PC-3 (cell line): ENCODE measurements at regions not wholly inside any gene's neighbourhood (a gene's known extent, or its start where the extent isn't known, plus 50 kb on each side); places are given as distances from the start of the nearest gene placed in this dataset.

Experiments
- ATAC-seq: fragments of 200-7000 bp; cut with Tn5 transposase; 2 replicates; pipeline ENCODE4 v1.9.1; 2020; ENCODE audit warnings: mild to moderate bottlenecking, moderate library complexity
- BruUV-seq: library from RNA; stranded (reverse); fragments of 400-500 nt; replicated peaks from 2 replicates; lab custom pipeline; 2021; lab: Mats Ljungman, UMichigan
- CTCF ChIA-PET: fragments of 300-600 bp; sonication (Branson Sonifier 250); formaldehyde crosslinking; loops from one replicate; lab custom pipeline; 2022; ENCODE audit warnings: antibody characterized with exemption; lab: Charles Lee
- POLR2A ChIA-PET: fragments of 300-600 bp; sonication (Branson Sonifier 250); formaldehyde crosslinking; loops from one replicate; lab custom pipeline; 2022; ENCODE audit warnings: antibody characterized with exemption; ENCODE audit not compliant: unreplicated experiment; lab: Charles Lee
- DNase-seq: peaks from one replicate; pipeline ENCODE4 v3.0.0-alpha.2; 2015
- H2AFZ ChIP-seq: fragments of 300-600 bp; sonication (generic); 2 replicates; pipeline ENCODE4 v1.6.0; 2016; ENCODE audit warnings: antibody characterized with exemption, low read length
- H3F3A ChIP-seq: fragments of 300-600 bp; sonication (generic); one replicate; pipeline ENCODE4 v1.6.0; 2017; ENCODE audit warnings: antibody characterized with exemption, low read length, control low read depth, mild to moderate bottlenecking; ENCODE audit not compliant: unreplicated experiment
- H3K27ac ChIP-seq: fragments of 300-600 bp; sonication (generic); 2 replicates; pipeline ENCODE4 v1.5.1; 2016; ENCODE audit warnings: mild to moderate bottlenecking, low read length
- H3K27me3 ChIP-seq: fragments of 300-600 bp; sonication (generic); 2 replicates; pipeline ENCODE4 v1.6.1; 2016; ENCODE audit warnings: low read length, mixed read lengths
- H3K36me3 ChIP-seq: fragments of 300-600 bp; sonication (generic); 2 replicates; pipeline ENCODE4 v1.6.1; 2016; ENCODE audit warnings: low read depth, mixed run types, low read length, mixed read lengths
- H3K4me1 ChIP-seq: fragments of 300-600 bp; sonication (generic); 2 replicates; pipeline ENCODE4 v1.5.1; 2016; ENCODE audit warnings: low read length; ENCODE audit not compliant: insufficient read depth
- H3K4me2 ChIP-seq: fragments of 300-600 bp; sonication (generic); 2 replicates; pipeline ENCODE4 v1.6.0; 2016; ENCODE audit warnings: low read length
- H3K4me3 ChIP-seq: fragments of 300-600 bp; sonication (generic); 2 replicates; pipeline ENCODE4 v1.5.1; 2016; ENCODE audit warnings: mild to moderate bottlenecking, low read length, mixed read lengths
- H3K79me2 ChIP-seq: fragments of 300-600 bp; sonication (generic); 2 replicates; pipeline ENCODE4 v1.6.1; 2017; ENCODE audit warnings: low read length, mixed read lengths
- H3K9ac ChIP-seq: fragments of 300-600 bp; sonication (generic); 2 replicates; pipeline ENCODE4 v1.6.0; 2016; ENCODE audit warnings: mild to moderate bottlenecking, low read length
- H3K9me2 ChIP-seq: fragments of 300-600 bp; sonication (generic); replicated peaks from 2 replicates; pipeline ENCODE4 v1.6.1; 2016; ENCODE audit warnings: mixed run types, low read length, mixed read lengths
- H3K9me3 ChIP-seq: fragments of 300-600 bp; sonication (generic); 2 replicates; pipeline ENCODE4 v1.6.1; 2016; ENCODE audit warnings: low read length, mixed read lengths
- H4K20me1 ChIP-seq: fragments of 300-600 bp; sonication (generic); 2 replicates; pipeline ENCODE4 v1.6.1; 2016; ENCODE audit warnings: low read length, mixed read lengths
- EZH2 ChIP-seq: fragments of 300-600 bp; sonication (generic); IDR thresholded peaks from one replicate; pipeline ENCODE4 v1.6.1; 2017; ENCODE audit warnings: antibody characterized with exemption, mild to moderate bottlenecking, low read length; ENCODE audit not compliant: unreplicated experiment
- EZH2phosphoT487 ChIP-seq: fragments of 300-600 bp; sonication (generic); IDR thresholded peaks from 2 replicates; pipeline ENCODE4 v1.6.1; 2018; ENCODE audit warnings: mild to moderate bottlenecking, antibody characterized with exemption, low read length, borderline replicate concordance
- intact Hi-C: fragments of 100-400 bp; cut with micrococcal nuclease; formaldehyde crosslinking; loops from 2 replicates; pipeline ENCODE4 v1.9.0; 2023
- TF ChIP-seq, protein P1 (sequence below): fragments of 300-600 bp; sonication (generic); conservative IDR thresholded peaks from 2 replicates; pipeline ENCODE4 v1.5.1; 2017; ENCODE audit warnings: antibody characterized with exemption, low read depth, mild to moderate bottlenecking, low read length

DNA sequence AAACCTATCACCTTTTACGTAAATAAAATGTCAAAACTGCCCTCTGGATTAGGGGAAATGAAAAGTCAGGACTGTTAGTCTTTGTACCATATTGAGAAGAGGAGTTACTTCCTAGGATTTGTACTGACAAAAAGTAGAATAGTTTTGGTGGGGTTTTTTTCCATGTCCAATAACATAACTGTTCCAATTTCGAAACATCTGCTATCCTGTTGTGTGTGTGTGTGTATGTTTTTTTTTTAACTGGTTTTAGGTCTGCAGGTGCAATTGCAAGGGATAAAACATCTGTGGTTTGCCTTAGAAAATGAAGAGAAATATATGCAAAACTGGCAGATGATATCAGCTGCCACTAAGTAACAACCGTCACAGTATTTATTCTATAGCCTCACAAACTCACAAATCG lies 506.8 kb downstream of the NFIB start:
- H3K36me3 ChIP-seq = no peaks in the 10 kb centered on the region
- H4K20me1 ChIP-seq = no peaks in the 10 kb centered on the region
- no peak overlapping the region for H2AFZ ChIP-seq
- no peaks in the 10 kb centered on the region for H3K9me2 ChIP-seq
- H3F3A ChIP-seq = no peaks in the 10 kb centered on the region
- no peak overlapping the region for H3K9ac ChIP-seq
- no peak overlapping the region for H3K4me3 ChIP-seq
- H3K9me3 ChIP-seq = no peaks in the 10 kb centered on the region
- H3K4me2 ChIP-seq = no peak overlapping the region
- intact Hi-C loops = no loop called here
- H3K79me2 ChIP-seq = no peaks in the 10 kb centered on the region
- H3K4me1 ChIP-seq = peaks cover 19% of the 10 kb centered on the region
- ChIA-PET POLR2A (no interaction called here), CTCF (no interaction called here)
- DNase-seq (no peak), ATAC-seq (no peak)
- H3K27ac ChIP-seq = no peak overlapping the region
- H3K27me3 ChIP-seq = no peaks in the 10 kb centered on the region
- TF ChIP-seq, protein P1, sequence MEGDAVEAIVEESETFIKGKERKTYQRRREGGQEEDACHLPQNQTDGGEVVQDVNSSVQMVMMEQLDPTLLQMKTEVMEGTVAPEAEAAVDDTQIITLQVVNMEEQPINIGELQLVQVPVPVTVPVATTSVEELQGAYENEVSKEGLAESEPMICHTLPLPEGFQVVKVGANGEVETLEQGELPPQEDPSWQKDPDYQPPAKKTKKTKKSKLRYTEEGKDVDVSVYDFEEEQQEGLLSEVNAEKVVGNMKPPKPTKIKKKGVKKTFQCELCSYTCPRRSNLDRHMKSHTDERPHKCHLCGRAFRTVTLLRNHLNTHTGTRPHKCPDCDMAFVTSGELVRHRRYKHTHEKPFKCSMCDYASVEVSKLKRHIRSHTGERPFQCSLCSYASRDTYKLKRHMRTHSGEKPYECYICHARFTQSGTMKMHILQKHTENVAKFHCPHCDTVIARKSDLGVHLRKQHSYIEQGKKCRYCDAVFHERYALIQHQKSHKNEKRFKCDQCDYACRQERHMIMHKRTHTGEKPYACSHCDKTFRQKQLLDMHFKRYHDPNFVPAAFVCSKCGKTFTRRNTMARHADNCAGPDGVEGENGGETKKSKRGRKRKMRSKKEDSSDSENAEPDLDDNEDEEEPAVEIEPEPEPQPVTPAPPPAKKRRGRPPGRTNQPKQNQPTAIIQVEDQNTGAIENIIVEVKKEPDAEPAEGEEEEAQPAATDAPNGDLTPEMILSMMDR = no peak
- BruUV-seq = no TSS peak

DNA sequence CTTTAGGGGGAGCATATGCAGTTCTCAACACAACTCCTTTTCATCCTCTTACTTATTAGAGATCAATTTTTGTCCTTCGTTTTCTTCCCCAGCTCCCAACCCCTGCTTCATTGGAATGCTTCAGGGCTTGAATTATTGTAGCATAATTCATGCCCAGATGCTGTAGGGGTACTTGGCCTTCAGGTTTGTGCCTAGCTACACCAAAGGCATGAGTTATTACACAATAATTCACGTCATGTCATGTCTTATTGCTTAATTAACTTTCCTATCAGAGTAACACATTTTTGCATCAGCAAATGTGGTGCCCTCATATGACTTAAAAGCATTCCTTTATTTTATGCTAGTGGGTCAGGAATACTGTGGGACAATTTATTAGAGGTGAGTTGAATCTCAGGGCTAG lies 507.2 kb downstream of the NFIB start:
- Histone ChIP-seq H3F3A (no peaks in the 10 kb centered on the region), H3K79me2 (no peaks in the 10 kb centered on the region), H3K4me3 (no peak overlapping the region), H4K20me1 (no peaks in the 10 kb centered on the region), H3K27ac (no peak overlapping the region), H3K9ac (no peak overlapping the region), H2AFZ (no peak overlapping the region), H3K27me3 (no peaks in the 10 kb centered on the region), H3K9me2 (no peaks in the 10 kb centered on the region), H3K4me2 (no peak overlapping the region), H3K36me3 (no peaks in the 10 kb centered on the region), H3K9me3 (no peaks in the 10 kb centered on the region), H3K4me1 (peaks cover 21% of the 10 kb centered on the region)
- CTCF ChIA-PET = no interaction called here
- ATAC-seq (no peak), DNase-seq (no peak)
- TF ChIP-seq EZH2phosphoT487 (no peak), EZH2 (no peak)
- TF ChIP-seq, protein P1 = no peak
- intact Hi-C loops = no loop called here
- POLR2A ChIA-PET = no interaction called here
- no TSS peak for BruUV-seq

DNA sequence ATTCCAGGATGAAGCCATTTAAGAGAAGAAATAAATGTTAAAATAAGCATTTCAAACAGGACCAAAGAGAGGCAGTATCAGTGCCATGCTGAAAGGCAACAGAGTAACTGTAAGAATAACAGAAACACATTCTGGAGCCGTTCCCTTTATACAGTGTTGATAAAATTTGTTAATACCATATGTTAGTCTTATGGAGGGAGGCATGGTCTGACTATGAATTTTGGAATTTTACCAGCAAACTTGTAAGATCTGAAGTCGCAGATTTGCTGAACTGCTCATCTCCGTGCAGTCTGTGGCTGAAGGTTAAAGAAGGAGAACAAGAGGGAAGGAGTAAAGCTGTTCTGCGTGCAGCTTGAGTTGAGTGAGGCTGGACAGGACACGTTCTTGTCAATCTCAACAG lies 508.4 kb downstream of the NFIB start:
- no peaks in the 10 kb centered on the region for H3K79me2 ChIP-seq
- H3K9me2 ChIP-seq = no peaks in the 10 kb centered on the region
- no peaks in the 10 kb centered on the region for H4K20me1 ChIP-seq
- no TSS peak for BruUV-seq
- no peak overlapping the region for H3K4me2 ChIP-seq
- H3K27me3 ChIP-seq = no peaks in the 10 kb centered on the region
- no peak overlapping the region for H2AFZ ChIP-seq
- H3K27ac ChIP-seq = no peak overlapping the region; the same call in 1 of the 2 replicates
- H3F3A ChIP-seq = no peaks in the 10 kb centered on the region
- no peak for TF ChIP-seq EZH2
- TF ChIP-seq EZH2phosphoT487 = no peak
- TF ChIP-seq, protein P1 = no peak
- ChIA-PET CTCF (no interaction called here), POLR2A (no interaction called here)
- ATAC-seq = no peak
- no peaks in the 10 kb centered on the region for H3K9me3 ChIP-seq
- peaks cover 28% of the 10 kb centered on the region for H3K4me1 ChIP-seq
- no peak overlapping the region for H3K4me3 ChIP-seq
- H3K36me3 ChIP-seq = no peaks in the 10 kb centered on the region
- DNase-seq = no peak
- H3K9ac ChIP-seq = no peak overlapping the region
- intact Hi-C loops = no loop called here
